K562 (cell line): ENCODE measurements at regions not wholly inside any gene's neighbourhood (a gene's known extent, or its start where the extent isn't known, plus 50 kb on each side); places are given as distances from the start of the nearest gene placed in this dataset.

Source experiments
- CTCF ChIP-seq, 3 experiments: IDR thresholded peaks in 2 of 3; conservative IDR thresholded peaks in 1 of 3; 2 replicates each; pipeline ENCODE4 v1.5.1; 2011 to 2012; ENCODE audit warnings: low read length in 3 of 3, mild to moderate bottlenecking in 3 of 3, control low read depth in 2 of 3, improper control_type of control experiment in 1 of 3, inconsistent platforms in 1 of 3, low read depth in 1 of 3, mixed read lengths in 1 of 3, moderate library complexity in 1 of 3; ENCODE audit not compliant: insufficient read depth in 2 of 3
- FOXM1 ChIP-seq, 2 experiments: fragments of 450-650 bp in 1 of 2; sonication (generic) in 1 of 2; formaldehyde crosslinking in 1 of 2; IDR thresholded peaks; 2 replicates each; pipeline versions ENCODE4 v1.6.1 to v1.9.0; 2017 to 2022; ENCODE audit warnings: low read depth in 2 of 2, mild to moderate bottlenecking in 2 of 2, missing genetic modification reagents in 1 of 2, moderate library complexity in 1 of 2
- MCM2 ChIP-seq: fragments of 450-650 bp; IDR thresholded peaks from 2 replicates; pipeline ENCODE4 v1.6.1; 2017; ENCODE audit warnings: low read depth, mild to moderate bottlenecking
- NKRF ChIP-seq: fragments of 450-650 bp; IDR thresholded peaks from 2 replicates; pipeline ENCODE4 v1.6.1; 2016; ENCODE audit warnings: borderline replicate concordance
- POLR2A ChIP-seq: fragments of 450-650 bp; conservative IDR thresholded peaks from 2 replicates; pipeline ENCODE4 v1.6.1; 2016
- POLR2AphosphoS2 ChIP-seq: IDR thresholded peaks from 2 replicates; pipeline ENCODE4 v1.6.1; 2012; ENCODE audit warnings: low read length, improper control_type of control experiment
- RCOR1 ChIP-seq, 2 experiments: IDR thresholded peaks; 2 replicates each; pipeline ENCODE4 v1.6.1; 2012; ENCODE audit warnings: low read depth in 2 of 2, low read length in 2 of 2, borderline replicate concordance in 1 of 2, improper control_type of control experiment in 1 of 2
- SIN3A ChIP-seq, 2 experiments: fragments of 150-350 bp in 1 of 2; IDR thresholded peaks; 2 replicates each; pipeline ENCODE4 v1.6.1; 2011 to 2016; ENCODE audit warnings: borderline replicate concordance in 2 of 2, low read depth in 2 of 2, low read length in 2 of 2, mild to moderate bottlenecking in 2 of 2, moderate library complexity in 2 of 2; ENCODE audit not compliant: control insufficient read depth in 1 of 2
- SOX6 ChIP-seq: fragments of 450-650 bp; IDR thresholded peaks from 2 replicates; pipeline ENCODE4 v1.6.1; 2014; ENCODE audit warnings: mild to moderate bottlenecking
- YY1 ChIP-seq, 3 experiments: IDR thresholded peaks; 2 replicates each; pipeline ENCODE4 v1.6.1; 2011; ENCODE audit warnings: low read length in 2 of 3, mild to moderate bottlenecking in 2 of 3, moderate library complexity in 2 of 3, borderline replicate concordance in 1 of 3, control low read depth in 1 of 3, low read depth in 1 of 3; ENCODE audit not compliant: insufficient read depth in 3 of 3, insufficient replicate concordance in 2 of 3, control insufficient read depth in 1 of 3, insufficient read length in 1 of 3; ENCODE audit errors: extremely low read depth in 1 of 3
- ZBTB34 ChIP-seq: fragments of 250-450 bp; sonication (Bioruptor Pico); IDR thresholded peaks from 2 replicates; pipeline ENCODE4 v1.8.0; 2021; ENCODE audit warnings: mild to moderate bottlenecking, moderate library complexity
- ZFX ChIP-seq: sonication (generic); formaldehyde crosslinking; IDR thresholded peaks from 2 replicates; pipeline ENCODE4 v1.8.0; 2022; ENCODE audit warnings: mild to moderate bottlenecking, missing genetic modification reagents, moderate library complexity
- ZNF282 ChIP-seq: sonication (generic); formaldehyde crosslinking; IDR thresholded peaks from 2 replicates; pipeline ENCODE4 v1.8.1; 2023; ENCODE audit warnings: missing genetic modification reagents

GRCh38 chr18:73777356-73778031 is 370.1 kb downstream of the FBXO15 start:
- TF ChIP-seq POLR2A (no peak), SIN3A (IDR thresholded peaks at IDR 0.05; ENCODE audit: borderline replicate concordance in 2 of 2, control insufficient read depth in 1 of 2, low read depth in 2 of 2, low read length in 2 of 2) (no peak), RCOR1 (IDR thresholded peaks at IDR 0.05; ENCODE audit: borderline replicate concordance in 1 of 2, low read depth in 2 of 2, low read length in 2 of 2) (no peak), POLR2AphosphoS2 (no peak), MCM2 (no peak), ZFX (CRISPR knock-in tag) (no peak), CTCF (IDR thresholded peaks at IDR 0.05 in 2 of 3, conservative IDR thresholded peaks at IDR 0.05 in 1 of 3; ENCODE audit: insufficient read depth in 2 of 3, low read depth in 1 of 3, low read length in 3 of 3) (no peak), SOX6 (no peak), ZNF282 (CRISPR knock-in tag) (no peak), YY1 (IDR thresholded peaks at IDR 0.05; ENCODE audit: borderline replicate concordance in 1 of 3, control insufficient read depth in 1 of 3, extremely low read depth in 1 of 3, insufficient read depth in 3 of 3, insufficient read length in 1 of 3, insufficient replicate concordance in 2 of 3, low read depth in 1 of 3, low read length in 2 of 3) (no peak), FOXM1 (IDR thresholded peaks at IDR 0.05; ENCODE audit: low read depth) (no peak), FOXM1 (CRISPR knock-in tag; IDR thresholded peaks at IDR 0.05; ENCODE audit: low read depth) (no peak), NKRF (no peak), ZBTB34 (CRISPR knock-in tag) (no peak)
